Adrenal gland (tissue), 5 donors: ENCODE measurements at regions not wholly inside any gene's neighbourhood (a gene's known extent, or its start where the extent isn't known, plus 50 kb on each side); places are given as distances from the start of the nearest gene placed in this dataset.

Source experiments
- POLR2A ChIP-seq, 2 donors: fragments of 450-650 bp; IDR thresholded peaks; one replicate each; pipeline ENCODE4 v1.6.1; 2017; ENCODE audit warnings: antibody characterized with exemption in 2 of 2, mild to moderate bottlenecking in 2 of 2, moderate library complexity in 1 of 2
- TF ChIP-seq, protein P1 (sequence below), 6 experiments: fragments of 450-650 bp in 4 of 6; fragments of 200-600 bp in 2 of 6; sonication (generic) in 1 of 6; IDR thresholded peaks; 1 replicate in 5 of 6; 2 replicates in 1 of 6; pipeline versions ENCODE4 v1.5.1 to v1.8.0; 2016 to 2021; ENCODE audit warnings: antibody characterized with exemption in 6 of 6, mild to moderate bottlenecking in 2 of 6, moderate library complexity in 1 of 6
- donor health status: DM: no; HTN: no; CAD: no.

DNA sequence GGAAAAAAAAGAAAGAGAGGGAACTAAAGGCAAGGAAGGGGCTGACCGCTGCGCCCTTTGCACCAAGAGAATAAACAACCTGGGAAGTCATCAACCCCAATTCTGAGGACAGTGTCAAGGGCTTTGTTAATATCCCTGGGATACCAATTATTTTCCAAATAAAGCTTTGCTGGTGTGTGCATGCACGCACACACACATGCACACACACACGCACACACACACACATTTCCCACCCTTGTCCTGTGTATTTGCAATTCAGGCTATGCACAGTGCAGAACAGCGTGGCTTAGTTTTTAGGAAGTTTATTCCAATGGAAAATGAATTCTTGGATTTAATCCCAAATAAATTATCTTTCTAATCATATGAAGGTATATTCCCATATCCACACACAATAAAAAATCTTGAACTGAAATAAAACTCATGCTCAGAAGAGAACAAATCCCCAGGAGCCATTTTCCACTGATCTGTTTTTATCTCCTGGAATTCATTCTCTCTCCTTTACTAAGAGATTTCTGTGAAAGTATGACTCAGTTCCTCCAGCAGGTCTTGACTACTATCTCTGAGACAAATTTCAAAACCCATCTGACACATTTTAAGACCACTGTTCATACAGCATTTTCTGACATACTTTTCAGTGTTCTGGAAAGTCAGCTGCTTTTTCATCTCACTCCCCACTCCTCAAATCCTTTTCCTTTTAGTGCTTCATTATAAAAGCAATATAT, 334.4 kb upstream of the ATP2B1 start:
- TF ChIP-seq, protein P1, sequence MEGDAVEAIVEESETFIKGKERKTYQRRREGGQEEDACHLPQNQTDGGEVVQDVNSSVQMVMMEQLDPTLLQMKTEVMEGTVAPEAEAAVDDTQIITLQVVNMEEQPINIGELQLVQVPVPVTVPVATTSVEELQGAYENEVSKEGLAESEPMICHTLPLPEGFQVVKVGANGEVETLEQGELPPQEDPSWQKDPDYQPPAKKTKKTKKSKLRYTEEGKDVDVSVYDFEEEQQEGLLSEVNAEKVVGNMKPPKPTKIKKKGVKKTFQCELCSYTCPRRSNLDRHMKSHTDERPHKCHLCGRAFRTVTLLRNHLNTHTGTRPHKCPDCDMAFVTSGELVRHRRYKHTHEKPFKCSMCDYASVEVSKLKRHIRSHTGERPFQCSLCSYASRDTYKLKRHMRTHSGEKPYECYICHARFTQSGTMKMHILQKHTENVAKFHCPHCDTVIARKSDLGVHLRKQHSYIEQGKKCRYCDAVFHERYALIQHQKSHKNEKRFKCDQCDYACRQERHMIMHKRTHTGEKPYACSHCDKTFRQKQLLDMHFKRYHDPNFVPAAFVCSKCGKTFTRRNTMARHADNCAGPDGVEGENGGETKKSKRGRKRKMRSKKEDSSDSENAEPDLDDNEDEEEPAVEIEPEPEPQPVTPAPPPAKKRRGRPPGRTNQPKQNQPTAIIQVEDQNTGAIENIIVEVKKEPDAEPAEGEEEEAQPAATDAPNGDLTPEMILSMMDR (IDR thresholded peaks at IDR 0.05) = no peak
- TF ChIP-seq POLR2A (IDR thresholded peaks at IDR 0.05) = no peak
